HG02938 (cell line): ENCODE measurements at regions not wholly inside any gene's neighbourhood (a gene's known extent, or its start where the extent isn't known, plus 50 kb on each side); places are given as distances from the start of the nearest gene placed in this dataset.

Experiments used
- ATAC-seq: cut with Tn5 transposase; IDR thresholded peaks from one replicate; pipeline ENCODE4 v1.9.1; 2021; ENCODE audit warnings: mild to moderate bottlenecking, moderate library complexity; ENCODE audit not compliant: unreplicated experiment

GRCh38 chr11:92885600-92885999 is 83.9 kb upstream of the MTNR1B start:
- no peak for ATAC-seq

- ATAC-seq, result peak; percentile 77
These were observed 83.1 kb upstream of the MTNR1B start for GRCh38 chr11:92886243-92886905.

- ATAC-seq, result no peak
These were observed 80.8 kb upstream of the MTNR1B start for GRCh38 chr11:92888696-92889095.

GRCh38 chr11:92890846-92891245 is 78.6 kb upstream of the MTNR1B start:
- ATAC-seq, result no peak

- ATAC-seq, result no peak
These were observed 76.4 kb upstream of the MTNR1B start for GRCh38 chr11:92892802-92893684.

- no peak for ATAC-seq
These were observed 75.3 kb upstream of the MTNR1B start for GRCh38 chr11:92894197-92894596.

- ATAC-seq, result no peak
These were observed 72.0 kb upstream of the MTNR1B start for GRCh38 chr11:92897487-92897886.

GRCh38 chr11:92902417-92902816 is 67.0 kb upstream of the MTNR1B start:
- no peak for ATAC-seq

- ATAC-seq, result no peak
These were observed 61.8 kb upstream of the MTNR1B start for GRCh38 chr11:92907671-92908070.

- ATAC-seq, result no peak
These were observed 60.2 kb upstream of the MTNR1B start for GRCh38 chr11:92909214-92909613.

GRCh38 chr11:92911478-92911877 is 58.0 kb upstream of the MTNR1B start:
- ATAC-seq, result no peak

GRCh38 chr11:92915551-92915950 is 53.9 kb upstream of the MTNR1B start:
- ATAC-seq, result no peak

GRCh38 chr11:92916299-92916698 is 53.2 kb upstream of the MTNR1B start:
- no peak for ATAC-seq

- no peak for ATAC-seq
These were observed 51.5 kb upstream of the MTNR1B start for GRCh38 chr11:92917927-92918326.

- no peak for ATAC-seq
These were observed 50.4 kb upstream of the MTNR1B start for GRCh38 chr11:92919048-92919447.
